ENCODE measurements at regions not wholly inside any gene's neighbourhood (a gene's known extent, or its start where the extent isn't known, plus 50 kb on each side); places are given as distances from the start of the nearest gene placed in this dataset.
"Not testable (repeated sequence)": the region's sequence is repeated elsewhere in the genome, so short reads cannot be mapped to it uniquely, and the experiment has no call there.

DNA sequence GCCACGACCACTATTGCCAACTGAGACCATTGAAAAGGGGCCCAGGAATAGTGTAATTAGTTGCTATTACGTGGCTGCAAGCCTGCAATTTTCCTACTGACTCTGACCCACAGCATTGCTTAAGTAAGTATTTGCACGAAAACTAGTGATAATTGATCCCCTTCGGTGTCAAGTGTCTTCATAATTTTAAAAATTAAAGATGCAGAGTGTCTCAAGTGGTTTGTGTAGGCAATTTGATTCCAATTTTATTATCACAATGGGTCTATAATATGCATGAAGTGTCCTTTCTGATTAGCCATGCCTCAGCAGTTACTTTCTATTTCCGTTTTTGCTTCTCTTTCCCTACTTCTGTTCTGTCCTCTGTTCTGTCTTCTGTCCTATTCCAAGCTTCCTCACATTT, 259.2 kb downstream of the C3orf38 start:
- no peak for DNase-seq (ENCODE audit: low spot score)

GRCh38 chr3:88410259-88410658, 260.5 kb downstream of the C3orf38 start:
- DNase-seq (ENCODE audit: low spot score): no peak

GRCh38 chr3:88412346-88412745, 262.6 kb downstream of the C3orf38 start:
- DNase-seq (ENCODE audit: low spot score): no peak

GRCh38 chr3:88416436-88416835, 266.7 kb downstream of the C3orf38 start:
- DNase-seq (ENCODE audit: low spot score): no peak

DNA sequence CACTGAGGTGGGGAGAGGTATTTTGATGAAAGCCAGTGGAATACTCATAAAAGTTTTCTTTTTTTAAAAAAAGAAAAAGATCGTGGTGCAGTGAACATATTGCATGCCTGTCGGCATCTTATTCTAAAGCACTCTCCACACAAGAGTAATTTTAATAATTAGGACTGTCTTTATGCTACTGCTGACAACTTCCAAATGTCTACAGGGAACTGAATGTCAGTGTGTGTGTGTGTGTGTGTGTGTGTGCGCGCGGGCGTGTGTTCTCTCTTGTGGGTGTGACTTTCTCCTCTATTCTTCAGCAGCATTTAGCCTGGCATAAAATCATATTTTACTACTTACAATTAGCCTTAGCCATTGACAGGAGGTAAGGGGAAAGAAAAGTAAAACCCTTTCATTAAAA, 268.5 kb downstream of the C3orf38 start:
- DNase-seq (ENCODE audit: low spot score): no peak

- peak; percentile 60 for DNase-seq (ENCODE audit: low spot score)
These were observed 283.8 kb downstream of the C3orf38 start for GRCh38 chr3:88433568-88433967.

DNA sequence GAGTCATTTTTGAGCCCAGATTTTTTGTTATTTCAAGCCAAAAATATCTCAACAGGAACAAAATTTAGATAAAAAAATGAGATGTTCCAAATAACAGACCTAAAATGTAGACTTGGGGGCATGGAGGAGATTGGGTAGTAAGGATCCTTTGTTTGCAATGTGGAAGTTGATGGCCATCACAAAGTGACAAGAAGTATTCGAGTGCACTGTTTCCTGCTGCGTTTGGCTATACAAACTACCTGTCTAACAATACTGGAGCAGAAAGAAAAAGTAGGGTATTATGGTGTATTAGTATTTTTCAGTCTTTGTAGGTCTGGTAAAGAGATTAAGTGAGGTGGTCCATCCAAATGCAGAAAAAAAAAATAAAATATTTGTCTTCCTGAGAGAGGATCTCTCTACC, 284.2 kb downstream of the C3orf38 start:
- no peak for DNase-seq (ENCODE audit: low spot score)

GRCh38 chr3:88440701-88441100, 290.9 kb downstream of the C3orf38 start:
- DNase-seq (ENCODE audit: low spot score): peak; percentile 32

DNA sequence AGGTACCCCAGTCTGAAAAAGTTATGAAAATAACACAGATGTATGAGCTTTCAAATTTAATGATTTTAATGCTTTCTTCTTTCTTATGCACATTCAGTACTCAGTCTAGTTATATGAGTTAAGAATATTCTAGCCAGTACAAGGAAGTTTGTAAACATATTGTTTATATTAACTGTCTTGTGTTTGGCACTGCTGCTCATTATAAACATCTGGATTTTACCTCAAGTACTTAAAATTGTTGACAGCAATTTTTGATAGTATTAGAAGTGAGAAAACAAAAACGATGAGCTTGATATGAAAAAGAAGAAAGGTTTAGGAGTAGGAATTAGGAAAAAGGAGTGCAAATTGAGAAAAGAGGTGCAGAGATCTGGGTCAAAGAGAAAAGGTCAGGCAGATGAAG, 293.3 kb downstream of the C3orf38 start:
- no peak for DNase-seq (ENCODE audit: low spot score)

DNA sequence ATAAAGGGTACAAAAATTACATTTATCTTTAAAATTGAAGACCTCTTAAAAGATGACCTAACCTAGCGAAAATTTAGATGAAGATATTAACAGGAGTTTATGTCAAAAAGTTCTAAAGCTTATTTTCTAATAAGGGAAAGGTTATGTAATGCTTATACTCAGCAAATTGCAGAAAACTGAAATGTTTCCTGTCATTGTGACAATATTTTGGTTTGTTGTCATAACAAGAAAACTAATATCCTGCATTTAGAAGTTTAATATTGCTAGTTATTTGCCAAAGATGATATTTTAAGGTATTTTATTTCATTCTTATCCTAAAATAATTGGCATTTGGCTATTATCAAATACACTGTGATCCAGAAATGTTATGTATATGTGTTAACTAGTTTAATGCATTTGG, 294.5 kb downstream of the C3orf38 start:
- DNase-seq (ENCODE audit: low spot score): no peak

GRCh38 chr3:88452228-88452627, 302.5 kb downstream of the C3orf38 start:
- DNase-seq (ENCODE audit: low spot score): no peak

GRCh38 chr3:88460369-88460768, 310.6 kb downstream of the C3orf38 start:
- no peak for DNase-seq (ENCODE audit: low spot score)

- DNase-seq (ENCODE audit: low spot score): no peak
These were observed 312.5 kb downstream of the C3orf38 start for GRCh38 chr3:88462230-88462629.

DNA sequence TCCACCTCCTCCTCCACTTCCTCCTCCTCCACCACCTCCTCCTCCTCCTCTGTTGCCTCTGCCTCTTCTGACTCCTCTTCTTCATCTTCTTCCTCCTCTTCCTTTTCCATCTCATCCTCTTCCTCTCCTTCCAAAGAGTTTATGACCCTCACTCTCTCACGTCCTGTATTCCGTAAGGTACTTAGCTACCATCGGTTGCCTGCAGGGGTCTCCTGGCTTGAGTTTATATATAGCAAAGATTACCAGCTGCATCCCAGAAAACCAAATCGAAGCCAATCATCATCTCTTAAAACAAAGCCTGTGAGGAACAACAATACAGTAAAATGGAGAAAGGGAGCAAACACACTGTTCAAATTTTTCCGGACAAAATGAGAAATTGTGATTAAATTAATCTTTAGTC, 317.4 kb downstream of the C3orf38 start:
- DNase-seq (ENCODE audit: low spot score): no peak

DNA sequence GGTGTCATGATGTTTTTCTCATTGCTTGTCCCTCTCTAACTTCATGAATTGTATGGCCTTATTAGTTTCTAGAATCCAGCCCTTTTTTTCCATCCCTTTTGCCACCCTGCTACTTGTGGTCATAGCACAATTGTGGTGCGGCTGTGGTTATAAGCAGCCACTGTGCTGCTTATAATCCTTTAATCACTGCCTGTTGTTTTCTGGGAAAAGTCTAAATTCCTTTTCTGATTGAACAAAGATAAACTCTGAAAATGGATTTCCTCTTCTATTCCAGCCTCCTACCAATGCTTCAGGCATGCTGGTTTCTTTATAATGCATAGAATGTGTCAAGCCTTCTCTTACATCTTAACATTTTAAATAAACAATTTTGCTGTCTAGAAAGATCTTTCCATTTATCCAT, 319.5 kb downstream of the C3orf38 start:
- no peak for DNase-seq (ENCODE audit: low spot score)

- no peak for DNase-seq (ENCODE audit: low spot score)
These were observed 328.7 kb downstream of the C3orf38 start for GRCh38 chr3:88478460-88478859.

DNA sequence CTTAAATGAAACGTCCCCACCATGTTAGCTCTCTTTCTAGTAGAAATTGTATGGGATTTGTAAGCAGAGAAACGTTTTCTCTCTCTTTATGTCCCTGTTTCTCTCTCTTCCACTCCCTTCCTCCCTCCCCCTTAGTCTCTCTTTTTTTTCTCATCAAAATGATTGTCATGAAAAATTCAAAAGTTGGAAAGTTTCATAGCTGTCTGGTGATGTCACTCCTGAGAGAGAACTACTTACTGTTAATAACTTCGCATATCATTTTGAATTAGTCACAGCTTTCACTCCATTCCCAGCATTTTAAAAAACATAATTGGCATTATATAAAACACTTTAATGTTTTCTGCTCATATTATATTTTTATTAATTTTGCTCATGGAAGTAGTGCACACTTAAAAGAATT, 331.1 kb downstream of the C3orf38 start:
- DNase-seq (ENCODE audit: low spot score): no peak

GRCh38 chr3:88485001-88485400, 335.2 kb downstream of the C3orf38 start:
- DNase-seq (ENCODE audit: low spot score): no peak

DNA sequence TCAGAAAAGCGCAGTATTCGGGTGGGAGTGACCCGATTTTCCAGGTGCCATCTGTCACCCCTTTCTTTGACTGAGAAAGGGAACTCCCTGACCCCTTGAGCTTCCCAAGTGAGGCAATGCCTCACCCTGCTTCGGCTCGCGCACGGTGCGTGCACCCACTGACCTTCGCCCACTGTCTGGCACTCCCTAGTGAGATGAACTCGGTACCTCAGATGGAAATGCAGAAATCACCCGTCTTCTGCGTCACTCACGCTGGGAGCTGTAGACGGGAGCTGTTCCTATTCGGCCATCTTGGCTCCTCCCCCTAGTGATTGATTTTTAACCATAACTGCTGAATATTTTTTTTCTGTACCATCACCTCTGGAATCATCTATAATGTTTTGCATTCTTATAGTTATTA, 359.1 kb downstream of the C3orf38 start:
- DNase-seq (ENCODE audit: low spot score): not testable (repeated sequence)

GRCh38 chr3:88509582-88509981, 359.8 kb downstream of the C3orf38 start:
- DNase-seq (ENCODE audit: low spot score): no peak

GRCh38 chr3:88528494-88528893, 378.7 kb downstream of the C3orf38 start:
- no peak for DNase-seq (ENCODE audit: low spot score)

- DNase-seq (ENCODE audit: low spot score): no peak
These were observed 384.8 kb downstream of the C3orf38 start for GRCh38 chr3:88534534-88534933.

GRCh38 chr3:88535563-88535962, 385.8 kb downstream of the C3orf38 start:
- DNase-seq (ENCODE audit: low spot score): no peak

DNA sequence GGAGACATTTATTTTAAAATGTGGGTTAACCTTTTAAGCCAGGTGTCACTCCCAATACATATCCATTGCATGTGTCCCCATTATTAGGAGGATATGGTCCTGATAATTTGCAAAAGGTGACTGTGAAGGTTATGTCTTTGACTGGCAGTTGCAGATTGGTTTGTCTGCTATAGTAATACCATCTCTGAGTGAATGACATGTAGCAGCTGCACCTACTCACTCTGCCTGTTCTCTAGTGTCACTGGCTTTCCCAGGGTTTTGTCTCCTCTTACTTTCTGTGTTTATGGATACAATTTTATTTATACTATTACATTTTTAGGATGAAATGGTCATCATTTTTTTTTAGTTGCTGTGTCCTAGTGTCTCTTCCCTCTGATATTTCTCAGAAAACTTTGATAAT, 393.2 kb downstream of the C3orf38 start:
- DNase-seq (ENCODE audit: low spot score): no peak

- no peak for DNase-seq (ENCODE audit: low spot score)
These were observed 422.7 kb downstream of the C3orf38 start for GRCh38 chr3:88572450-88572849.

Measured in germinal center (tissue), 1 donor.